HCT116 (cell line): ENCODE measurements at regions not wholly inside any gene's neighbourhood (a gene's known extent, or its start where the extent isn't known, plus 50 kb on each side); places are given as distances from the start of the nearest gene placed in this dataset.

Experiments
- ATAC-seq: fragments of 200-7000 bp; cut with Tn5 transposase; 2 replicates; pipeline ENCODE4 v1.9.1; 2020; ENCODE audit warnings: mild to moderate bottlenecking, moderate library complexity
- BruUV-seq: library from RNA; stranded (reverse); fragments of 400-500 nt; replicated peaks from 2 replicates; lab custom pipeline; 2021; lab: Mats Ljungman, UMichigan
- CTCF ChIA-PET: fragments of 300-600 bp; sonication (Branson Sonifier 250); formaldehyde crosslinking; loops from one replicate; lab custom pipeline; 2021; ENCODE audit warnings: antibody characterized with exemption; lab: Charles Lee
- POLR2A ChIA-PET: fragments of 300-600, 350-600 bp; sonication (Branson Sonifier 250); formaldehyde crosslinking; loops from one replicate; lab custom pipeline; 2021; ENCODE audit warnings: antibody characterized with exemption; lab: Charles Lee
- RAD21 ChIA-PET, 2 experiments: fragments of 300-600 bp; sonication (Branson Sonifier 250); formaldehyde crosslinking; loops; one replicate each; lab custom pipeline; 2023; ENCODE audit warnings: low total read pairs in 2 of 2; ENCODE audit not compliant: uncharacterized antibody in 2 of 2, unreplicated experiment in 2 of 2, low non-redundant PET in 1 of 2; lab: Charles Lee
- DNase-seq: peaks from one replicate; pipeline ENCODE4 v3.0.0-alpha.2; 2010; ENCODE audit warnings: low read depth, low spot score
- H2AFZ ChIP-seq: fragments of 200-600 bp; shearing (Covaris generic), sonication (generic); 2 replicates; pipeline ENCODE4 v1.6.1; 2017; ENCODE audit warnings: low read depth, mixed run types, mixed read lengths, antibody characterized with exemption, low read length; ENCODE audit not compliant: poor library complexity, severe bottlenecking
- H3K27ac ChIP-seq: 2 replicates; pipeline ENCODE4 v1.5.1; 2012; ENCODE audit warnings: low read depth, low read length
- H3K27me3 ChIP-seq: fragments of 200-600 bp; sonication (generic); 2 replicates; pipeline ENCODE4 v1.6.1; 2016; ENCODE audit warnings: mixed run types, low read length, mixed read lengths; ENCODE audit not compliant: insufficient read depth
- H3K36me3 ChIP-seq, 2 experiments: fragments of 200-500 bp in 1 of 2; fragments of 200-600 bp in 1 of 2; sonication (Bioruptor generic) in 1 of 2; sonication (generic) in 1 of 2; 2 replicates each; pipeline versions ENCODE4 v1.5.1 to v1.6.1; 2014 to 2016; ENCODE audit warnings: low read length in 2 of 2, inconsistent platforms in 1 of 2, mixed read lengths in 1 of 2, mixed run types in 1 of 2; ENCODE audit not compliant: insufficient read depth in 2 of 2, control insufficient read depth in 1 of 2
- H3K4me1 ChIP-seq, 2 experiments: fragments of 200-600 bp in 1 of 2; sonication (generic) in 1 of 2; 2 replicates each; pipeline versions ENCODE4 v1.5.1 to v1.6.1; 2012 to 2017; ENCODE audit warnings: low read length in 2 of 2, inconsistent platforms in 1 of 2, mild to moderate bottlenecking in 1 of 2, mixed read lengths in 1 of 2, mixed run types in 1 of 2, moderate library complexity in 1 of 2; ENCODE audit not compliant: insufficient read depth in 2 of 2, control insufficient read depth in 1 of 2
- H3K4me2 ChIP-seq: fragments of 200-600 bp; sonication (generic); 2 replicates; pipeline ENCODE4 v1.6.1; 2017; ENCODE audit warnings: mixed run types, low read length, mixed read lengths
- H3K4me3 ChIP-seq, 2 experiments: fragments of 200-600 bp in 1 of 2; sonication (generic) in 1 of 2; replicated peaks in 1 of 2; 2 replicates each; pipeline ENCODE4 v1.5.1; 2011 to 2016; ENCODE audit warnings: low read length in 2 of 2, control low read depth in 1 of 2, low read depth in 1 of 2, mild to moderate bottlenecking in 1 of 2, mixed read lengths in 1 of 2, mixed run types in 1 of 2
- H3K79me2 ChIP-seq: fragments of 200-600 bp; sonication (generic); 2 replicates; pipeline ENCODE4 v1.6.1; 2017; ENCODE audit warnings: mild to moderate bottlenecking, mixed run types, low read length, moderate library complexity, mixed read lengths; ENCODE audit not compliant: insufficient read depth
- H3K9ac ChIP-seq: fragments of 200-600 bp; sonication (generic); 2 replicates; pipeline ENCODE4 v1.6.1; 2016; ENCODE audit warnings: low read length, mixed read lengths
- H3K9me2 ChIP-seq: fragments of 200-600 bp; sonication (generic), shearing (Covaris generic); 2 replicates; pipeline ENCODE4 v1.6.1; 2017; ENCODE audit warnings: mixed run types, mild to moderate bottlenecking, moderate library complexity; ENCODE audit not compliant: insufficient read depth
- H3K9me3 ChIP-seq, 2 experiments: fragments of 200-500 bp in 1 of 2; fragments of 200-600 bp in 1 of 2; sonication (Bioruptor generic) in 1 of 2; sonication (generic) in 1 of 2; 2 replicates each; pipeline ENCODE4 v1.6.1; 2014 to 2017; ENCODE audit warnings: low read length in 2 of 2, mixed read lengths in 2 of 2, inconsistent platforms in 1 of 2, low read depth in 1 of 2, mild to moderate bottlenecking in 1 of 2, mixed run types in 1 of 2, moderate library complexity in 1 of 2; ENCODE audit not compliant: control insufficient read depth in 1 of 2, insufficient read depth in 1 of 2
- H4K20me1 ChIP-seq: fragments of 200-600 bp; sonication (generic), shearing (Covaris generic); 2 replicates; pipeline ENCODE4 v1.6.1; 2017; ENCODE audit warnings: mixed run types, mild to moderate bottlenecking, moderate library complexity; ENCODE audit not compliant: insufficient read depth
- CBX3 ChIP-seq: IDR thresholded peaks from 2 replicates; pipeline ENCODE4 v1.6.1; 2012; ENCODE audit warnings: low read depth
- CEBPB ChIP-seq: IDR thresholded peaks from 2 replicates; pipeline ENCODE4 v1.6.1; 2012; ENCODE audit warnings: low read depth
- CTCF ChIP-seq, 3 experiments: fragments of 200-600 bp in 1 of 3; sonication (generic) in 1 of 3; IDR thresholded peaks in 2 of 3; conservative IDR thresholded peaks in 1 of 3; 2 replicates each; pipeline ENCODE4 v1.5.1; 2012 to 2017; ENCODE audit warnings: low read depth in 2 of 3, low read length in 2 of 3, antibody characterized with exemption in 1 of 3, borderline replicate concordance in 1 of 3, control low read depth in 1 of 3, mild to moderate bottlenecking in 1 of 3, mixed read lengths in 1 of 3, mixed run types in 1 of 3, moderate library complexity in 1 of 3; ENCODE audit not compliant: insufficient read depth in 1 of 3
- EZH2phosphoT487 ChIP-seq: fragments of 200-600 bp; IDR thresholded peaks from 2 replicates; pipeline ENCODE4 v1.6.1; 2018; ENCODE audit warnings: antibody characterized with exemption, borderline replicate concordance
- MAX ChIP-seq: IDR thresholded peaks from 2 replicates; pipeline ENCODE4 v1.6.1; 2012
- SIN3A ChIP-seq: IDR thresholded peaks from 2 replicates; pipeline ENCODE4 v1.6.1; 2012; ENCODE audit warnings: low read depth
- SP1 ChIP-seq: IDR thresholded peaks from 2 replicates; pipeline ENCODE4 v1.6.1; 2012; ENCODE audit warnings: low read depth
- TCF7L2 ChIP-seq: IDR thresholded peaks from 2 replicates; pipeline ENCODE4 v1.7.0; 2011; ENCODE audit warnings: borderline replicate concordance, inconsistent platforms; ENCODE audit not compliant: insufficient read depth, insufficient read length; ENCODE audit errors: extremely low read depth
- YY1 ChIP-seq: IDR thresholded peaks from 2 replicates; pipeline ENCODE4 v1.6.1; 2011; ENCODE audit warnings: low read length, low read depth, moderate library complexity, mild to moderate bottlenecking; ENCODE audit not compliant: insufficient replicate concordance; ENCODE audit errors: extremely low read depth
- intact Hi-C: fragments of 100-400 bp; cut with micrococcal nuclease; formaldehyde crosslinking; loops from 2 replicates; pipeline ENCODE4 v1.10.0; 2022

- Histone ChIP-seq H3K9me3 (no peaks in the 10 kb centered on the region), H3K4me2 (no peak overlapping the region), H3K27me3 (peaks cover 71% of the 10 kb centered on the region), H3K4me1 (no peaks in the 10 kb centered on the region), H4K20me1 (no peaks in the 10 kb centered on the region), H2AFZ (no peak overlapping the region), H3K36me3 (no peaks in the 10 kb centered on the region), H3K4me3 (no peak overlapping the region), H3K27ac (no peak overlapping the region), H3K9me2 (no peaks in the 10 kb centered on the region), H3K79me2 (no peaks in the 10 kb centered on the region), H3K9ac (no peak overlapping the region)
- no peak for TF ChIP-seq SP1
- intact Hi-C loops, result no loop called here
- BruUV-seq, result no TSS peak
- ATAC-seq (no peak), DNase-seq (no peak)
- ChIA-PET RAD21 (no interaction called here), CTCF (no interaction called here), POLR2A (no interaction called here)
These were observed 219.0 kb upstream of the ROPN1 start for GRCh38 chr3:124210899-124211298.

GRCh38 chr3:124213641-124214040 lies 221.7 kb upstream of the ROPN1 start:
- H3K9ac ChIP-seq, result no peak overlapping the region
- TF ChIP-seq YY1, result no peak
- no peak for TF ChIP-seq CTCF (IDR thresholded peaks at IDR 0.05 in 2 of 3, conservative IDR thresholded peaks at IDR 0.05 in 1 of 3; ENCODE audit: borderline replicate concordance in 1 of 3, insufficient read depth in 1 of 3, low read depth in 2 of 3, low read length in 2 of 3)
- no peak for TF ChIP-seq TCF7L2
- TF ChIP-seq MAX, result no peak
- TF ChIP-seq EZH2phosphoT487, result no peak
- no peak for TF ChIP-seq SIN3A
- TF ChIP-seq CEBPB, result no peak
- no peak for TF ChIP-seq CBX3
- DNase-seq (no peak), ATAC-seq (no peak)
- H2AFZ ChIP-seq, result no peak overlapping the region
- no peaks in the 10 kb centered on the region for H3K36me3 ChIP-seq
- ChIA-PET POLR2A (no interaction called here), RAD21 (no interaction called here), CTCF (no interaction called here)
- no peaks in the 10 kb centered on the region for H3K79me2 ChIP-seq
- no peak overlapping the region for H3K4me3 ChIP-seq
- H3K9me3 ChIP-seq, result no peaks in the 10 kb centered on the region
- H3K4me1 ChIP-seq, result no peaks in the 10 kb centered on the region
- intact Hi-C loops, result no loop called here
- H4K20me1 ChIP-seq, result no peaks in the 10 kb centered on the region
- no TSS peak for BruUV-seq
- H3K27me3 ChIP-seq, result peaks cover 53% of the 10 kb centered on the region
- H3K27ac ChIP-seq, result no peak overlapping the region
- H3K9me2 ChIP-seq, result no peaks in the 10 kb centered on the region
- H3K4me2 ChIP-seq, result no peak overlapping the region
